ENCODE measurements at regions not wholly inside any gene's neighbourhood (a gene's known extent, or its start where the extent isn't known, plus 50 kb on each side); places are given as distances from the start of the nearest gene placed in this dataset.

DNA sequence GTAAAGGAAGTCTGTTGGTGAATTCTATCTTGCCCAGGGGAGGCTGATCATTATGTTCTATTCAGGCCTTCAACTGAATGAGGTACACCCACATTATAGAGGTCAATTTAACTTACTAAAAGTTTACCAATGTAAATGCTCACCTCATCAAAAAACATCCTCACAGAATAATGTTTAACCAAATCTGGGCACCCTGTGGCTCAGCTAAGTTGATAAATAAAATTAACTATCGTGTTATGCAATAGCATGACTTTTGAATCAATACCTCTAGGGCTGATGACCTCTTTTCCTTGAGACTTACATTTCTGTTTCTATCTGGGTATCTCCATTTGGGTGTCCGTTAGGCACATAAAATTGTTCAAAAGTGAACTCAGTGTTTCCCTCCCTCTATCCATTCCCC is 203.1 kb downstream of the TEX13C start:
- FAIRE-seq (no peak), DNase-seq (ENCODE audit: low spot score) (no peak), ATAC-seq (no peak)
- CTCF ChIA-PET (ENCODE audit: low intra/inter-chr PET ratio, low total read pairs) = no interaction called here
- WGBS (ENCODE audit: low lambda C conversion rate) = 0% methylated on average over 2 of the region's 2 CpGs
- Histone ChIP-seq H3K4me1 (ENCODE audit: insufficient read depth, low read length) (no peaks in the 10 kb centered on the region), H3K27ac (ENCODE audit: extremely low read length, insufficient read depth, low read length) (no peak overlapping the region), H4K20me1 (ENCODE audit: insufficient read depth, low read length) (no peaks in the 10 kb centered on the region), H3K9me3 (ENCODE audit: low read length) (peaks cover 42% of the 10 kb centered on the region), H2AFZ (ENCODE audit: low read length) (no peak overlapping the region), H3K36me3 (replicated peaks in 1 of 2; ENCODE audit: control insufficient read depth in 1 of 2, insufficient read depth in 2 of 2, low read length in 2 of 2) (no peaks in the 10 kb centered on the region), H3K79me2 (ENCODE audit: insufficient read depth, low read length) (no peaks in the 10 kb centered on the region), H3K9ac (ENCODE audit: insufficient read depth, low read depth, low read length) (no peak overlapping the region), H3K27me3 (ENCODE audit: control insufficient read depth in 1 of 2, insufficient read depth in 2 of 2, low read length in 2 of 2) (no peaks in the 10 kb centered on the region), H3K4me2 (ENCODE audit: low read depth, low read length) (no peak overlapping the region), H3K4me3 (replicated peaks in 1 of 3; ENCODE audit: insufficient read depth in 1 of 3, low read depth in 2 of 3, low read length in 3 of 3) (no peak overlapping the region)
- TF ChIP-seq ZNF12 (CRISPR knock-in tag; IDR thresholded peaks at IDR 0.05) (no peak), GATA4 (IDR thresholded peaks at IDR 0.05; ENCODE audit: borderline replicate concordance, low read depth) (no peak), MNT (IDR thresholded peaks at IDR 0.05) (no peak), ZNF34 (CRISPR knock-in tag; IDR thresholded peaks at IDR 0.05; ENCODE audit: borderline replicate concordance) (no peak), PHB2 (IDR thresholded peaks at IDR 0.05; ENCODE audit: partially characterized antibody) (no peak)
- intact Hi-C loops (cut with micrococcal nuclease; ENCODE audit: unreplicated experiment) = no loop called here
- POLR2A ChIA-PET = no interaction called here
- in situ Hi-C loops (cut with HindIII; ENCODE audit: extremely low pct_ligation_motif_present, low pct_unique_long_range_greater_than_20kb) = no loop called here
- no TSS peak for BruUV-seq (replicated peaks)

DNA sequence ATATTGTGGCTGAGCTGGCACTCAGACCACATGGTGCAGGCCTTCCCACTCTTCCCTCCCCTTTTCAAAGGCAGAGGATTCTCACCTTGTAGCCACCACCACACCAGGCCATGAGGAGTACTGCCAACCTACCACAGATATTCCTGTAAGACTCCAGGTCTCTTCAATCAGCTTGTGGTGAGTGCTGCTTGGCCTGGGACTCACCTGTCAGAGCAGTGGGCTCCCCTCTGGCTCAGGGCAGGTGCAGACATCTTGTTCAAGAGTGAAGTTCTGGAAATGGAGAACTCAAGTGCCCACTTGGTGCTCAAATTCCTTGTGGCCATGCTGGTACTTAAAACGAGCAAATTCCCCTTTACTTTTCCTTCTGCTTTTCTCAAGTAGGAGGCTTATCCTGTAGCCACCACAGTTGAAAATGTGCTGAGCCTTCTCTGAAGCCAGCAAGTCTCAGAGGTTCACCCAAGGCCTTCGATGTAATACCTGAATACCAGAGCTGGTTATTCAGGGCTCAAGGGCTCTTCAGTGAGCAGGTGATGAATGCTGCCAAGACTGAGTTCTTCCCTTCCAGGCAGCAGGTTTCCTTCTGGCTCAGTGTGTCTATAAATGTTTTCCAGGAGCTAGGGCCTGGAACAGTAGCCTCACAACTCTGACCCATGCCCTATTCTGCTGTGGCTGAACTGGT is 212.9 kb downstream of the TEX13C start:
- ATAC-seq = no peak
- no peak for DNase-seq (ENCODE audit: low spot score)
- FAIRE-seq = no peak
- Histone ChIP-seq H2AFZ (ENCODE audit: low read length) (no peak overlapping the region), H3K27me3 (ENCODE audit: control insufficient read depth in 1 of 2, insufficient read depth in 2 of 2, low read length in 2 of 2) (no peaks in the 10 kb centered on the region), H3K36me3 (replicated peaks in 1 of 2; ENCODE audit: control insufficient read depth in 1 of 2, insufficient read depth in 2 of 2, low read length in 2 of 2) (no peaks in the 10 kb centered on the region), H3K4me2 (ENCODE audit: low read depth, low read length) (no peak overlapping the region), H3K9me3 (ENCODE audit: low read length) (peaks cover 28% of the 10 kb centered on the region), H4K20me1 (ENCODE audit: insufficient read depth, low read length) (no peaks in the 10 kb centered on the region), H3K27ac (ENCODE audit: extremely low read length, insufficient read depth, low read length) (no peak overlapping the region), H3K4me1 (ENCODE audit: insufficient read depth, low read length) (no peaks in the 10 kb centered on the region), H3K9ac (ENCODE audit: insufficient read depth, low read depth, low read length) (no peak overlapping the region), H3K4me3 (replicated peaks in 1 of 3; ENCODE audit: insufficient read depth in 1 of 3, low read depth in 2 of 3, low read length in 3 of 3) (no peak overlapping the region), H3K79me2 (ENCODE audit: insufficient read depth, low read length) (no peaks in the 10 kb centered on the region)
- in situ Hi-C loops (cut with HindIII; ENCODE audit: extremely low pct_ligation_motif_present, low pct_unique_long_range_greater_than_20kb) = no loop called here
- ChIA-PET POLR2A (no interaction called here), CTCF (ENCODE audit: low intra/inter-chr PET ratio, low total read pairs) (no interaction called here)
- WGBS (ENCODE audit: low lambda C conversion rate) = no CpG with 5 or more reads among the region's 2 CpGs
- intact Hi-C loops (cut with micrococcal nuclease; ENCODE audit: unreplicated experiment) = no loop called here
- BruUV-seq (replicated peaks) = no TSS peak
- TF ChIP-seq TFDP1 (CRISPR knock-in tag; IDR thresholded peaks at IDR 0.05; ENCODE audit: borderline replicate concordance) (no peak), PHB2 (IDR thresholded peaks at IDR 0.05; ENCODE audit: partially characterized antibody) (no peak), ZNF30 (CRISPR knock-in tag; IDR thresholded peaks at IDR 0.05) (no peak), YEATS2 (CRISPR knock-in tag; IDR thresholded peaks at IDR 0.05; ENCODE audit: borderline replicate concordance) (no peak), ZNF646 (CRISPR knock-in tag; IDR thresholded peaks at IDR 0.05) (no peak)
